ENCODE measurements at regions not wholly inside any gene's neighbourhood (a gene's known extent, or its start where the extent isn't known, plus 50 kb on each side); places are given as distances from the start of the nearest gene placed in this dataset.

- no peak overlapping the region for H3K4me3 ChIP-seq (ENCODE audit: low read depth, low read length)
- DNase-seq (ENCODE audit: low read depth): no peak
- no peak for TF ChIP-seq CTCF (IDR thresholded peaks at IDR 0.05; ENCODE audit: insufficient read depth, low read depth, low read length)
Measured at GRCh38 chr7:155893664-155894063, 81.4 kb upstream of the SHH start.

- no peak for DNase-seq (ENCODE audit: low read depth)
- no peak for TF ChIP-seq CTCF (IDR thresholded peaks at IDR 0.05; ENCODE audit: insufficient read depth, low read depth, low read length)
Measured at GRCh38 chr7:155893176-155893575, 80.9 kb upstream of the SHH start.

GRCh38 chr7:155889636-155890511 lies 77.6 kb upstream of the SHH start:
- H3K4me3 ChIP-seq (ENCODE audit: low read depth, low read length): no peak overlapping the region
- no peak for DNase-seq (ENCODE audit: low read depth)
- no peak for TF ChIP-seq CTCF (IDR thresholded peaks at IDR 0.05; ENCODE audit: insufficient read depth, low read depth, low read length)

More at GRCh38 chr7:155893176-155893575, 80.9 kb upstream of the SHH start:
- H3K4me3 ChIP-seq (ENCODE audit: low read depth, low read length): no peak overlapping the region

GRCh38 chr7:155887174-155887525 lies 74.9 kb upstream of the SHH start:
- H3K4me3 ChIP-seq (ENCODE audit: low read depth, low read length): no peak overlapping the region
- no peak for DNase-seq (ENCODE audit: low read depth)
- no peak for TF ChIP-seq CTCF (IDR thresholded peaks at IDR 0.05; ENCODE audit: insufficient read depth, low read depth, low read length)

- TF ChIP-seq CTCF (IDR thresholded peaks at IDR 0.05; ENCODE audit: insufficient read depth, low read depth, low read length): no peak
- DNase-seq (ENCODE audit: low read depth): no peak
- H3K4me3 ChIP-seq (ENCODE audit: low read depth, low read length): no peak overlapping the region
Measured at GRCh38 chr7:155886391-155887173, 74.3 kb upstream of the SHH start.

GRCh38 chr7:155885167-155886155 lies 73.2 kb upstream of the SHH start:
- peak; percentile 28 for DNase-seq (ENCODE audit: low read depth)

More at GRCh38 chr7:155885167-155886155, 73.2 kb upstream of the SHH start:
- no peak overlapping the region for H3K4me3 ChIP-seq (ENCODE audit: low read depth, low read length)
- TF ChIP-seq CTCF (IDR thresholded peaks at IDR 0.05; ENCODE audit: insufficient read depth, low read depth, low read length): no peak
